ENCODE measurements at regions not wholly inside any gene's neighbourhood (a gene's known extent, or its start where the extent isn't known, plus 50 kb on each side); places are given as distances from the start of the nearest gene placed in this dataset.

GRCh38 chrX:443536-444210 is 57.0 kb upstream of the PPP2R3B start:
- TF ChIP-seq ZNF488 (tag by site-specific recombination; IDR thresholded peaks at IDR 0.05) (no peak), ZNF10 (tag by site-specific recombination; IDR thresholded peaks at IDR 0.05) (no peak), ZNF664 (tag by site-specific recombination; IDR thresholded peaks at IDR 0.05) (no peak), ZNF398 (tag by site-specific recombination; IDR thresholded peaks at IDR 0.05) (no peak), ATF2 (tag by site-specific recombination; IDR thresholded peaks at IDR 0.05; ENCODE audit: low read depth) (no peak), GLI4 (tag by site-specific recombination; IDR thresholded peaks at IDR 0.05) (no peak), SP3 (tag by site-specific recombination; IDR thresholded peaks at IDR 0.05) (no peak), ZNF530 (tag by site-specific recombination; IDR thresholded peaks at IDR 0.05; ENCODE audit: low read depth) (no peak), TCF7L2 (IDR thresholded peaks at IDR 0.05; ENCODE audit: borderline replicate concordance, low read depth, low read length) (no peak), ZNF391 (tag by site-specific recombination; IDR thresholded peaks at IDR 0.05; ENCODE audit: borderline replicate concordance, low read depth) (no peak), CTCF (tag by site-specific recombination; IDR thresholded peaks at IDR 0.05) (no peak), ZNF600 (tag by site-specific recombination; IDR thresholded peaks at IDR 0.05) (no peak), ZBTB8A (tag by site-specific recombination; IDR thresholded peaks at IDR 0.05) (no peak)

Data from HEK293 (cell line).